ENCODE measurements at regions not wholly inside any gene's neighbourhood (a gene's known extent, or its start where the extent isn't known, plus 50 kb on each side); places are given as distances from the start of the nearest gene placed in this dataset.

- no peak for TF ChIP-seq RAD21 (IDR thresholded peaks at IDR 0.05 in 1 of 2, conservative IDR thresholded peaks at IDR 0.05 in 1 of 2; ENCODE audit: low read depth in 2 of 2, low read length in 2 of 2)
- TF ChIP-seq CTCF (IDR thresholded peaks at IDR 0.05; ENCODE audit: control extremely low read depth in 1 of 3, insufficient read depth in 1 of 3, low read depth in 1 of 3, low read length in 3 of 3) = no peak
- no peak for TF ChIP-seq JUN (IDR thresholded peaks at IDR 0.05; ENCODE audit: low read depth, low read length)
- TF ChIP-seq POLR2A (IDR thresholded peaks at IDR 0.05; ENCODE audit: control extremely low read depth in 1 of 2, low read depth in 2 of 2, low read length in 2 of 2) = no peak
- TF ChIP-seq EP300 (IDR thresholded peaks at IDR 0.05; ENCODE audit: borderline replicate concordance in 1 of 2, low read depth in 2 of 2, low read length in 2 of 2) = no peak
- TF ChIP-seq SUZ12 (IDR thresholded peaks at IDR 0.05; ENCODE audit: low read length) = no peak
- TF ChIP-seq POLR2AphosphoS5 (IDR thresholded peaks at IDR 0.05; ENCODE audit: low read depth, low read length) = no peak
- TF ChIP-seq JUND (IDR thresholded peaks at IDR 0.05; ENCODE audit: low read length) = no peak
- TF ChIP-seq SIN3A (conservative IDR thresholded peaks at IDR 0.05 in 1 of 2, IDR thresholded peaks at IDR 0.05 in 1 of 2; ENCODE audit: low read depth in 1 of 2, low read length in 2 of 2) = no peak
- TF ChIP-seq RXRA (IDR thresholded peaks at IDR 0.05; ENCODE audit: insufficient read depth, low read depth, low read length) = no peak
- no peak for TF ChIP-seq CHD1 (IDR thresholded peaks at IDR 0.05; ENCODE audit: low read depth, low read length)
- TF ChIP-seq MAFK (IDR thresholded peaks at IDR 0.05; ENCODE audit: low read depth, low read length) = no peak
- no peak for TF ChIP-seq EZH2 (IDR thresholded peaks at IDR 0.05; ENCODE audit: low read depth, low read length, severe bottlenecking)
Observed at GRCh38 chr12:56839489-56839848, 76.3 kb downstream of the HSD17B6 start.
